Retinal pigment epithelial cell (primary cell): ENCODE measurements at regions not wholly inside any gene's neighbourhood (a gene's known extent, or its start where the extent isn't known, plus 50 kb on each side); places are given as distances from the start of the nearest gene placed in this dataset.

Experiments used
- DNase-seq: peaks from one replicate; pipeline ENCODE4 v3.0.0-alpha.2; 2010; ENCODE audit warnings: low read depth
- H3K4me3 ChIP-seq: 2 replicates; pipeline ENCODE4 v1.5.1; 2011; ENCODE audit warnings: mild to moderate bottlenecking, low read length, control low read depth, moderate library complexity
- CTCF ChIP-seq: conservative IDR thresholded peaks from 2 replicates; pipeline ENCODE4 v1.5.1; 2011; ENCODE audit warnings: low read depth, low read length, control low read depth, inconsistent platforms

GRCh38 chr2:221787561-221787960 lies 215.5 kb upstream of the EPHA4 start:
- no peak for TF ChIP-seq CTCF
- no peak overlapping the region for H3K4me3 ChIP-seq

GRCh38 chr2:221786297-221786926 lies 214.3 kb upstream of the EPHA4 start:
- DNase-seq = no peak
- no peak for TF ChIP-seq CTCF

More at GRCh38 chr2:221787561-221787960, 215.5 kb upstream of the EPHA4 start:
- DNase-seq = no peak

GRCh38 chr2:221780281-221780688 lies 208.2 kb upstream of the EPHA4 start:
- TF ChIP-seq CTCF = no peak
- DNase-seq = no peak
- H3K4me3 ChIP-seq = no peak overlapping the region

More at GRCh38 chr2:221786297-221786926, 214.3 kb upstream of the EPHA4 start:
- H3K4me3 ChIP-seq = no peak overlapping the region

- no peak for DNase-seq
- no peak for TF ChIP-seq CTCF
- H3K4me3 ChIP-seq = no peak overlapping the region
These were observed 207.5 kb upstream of the EPHA4 start for GRCh38 chr2:221779614-221780067.

GRCh38 chr2:221778025-221778424 lies 205.9 kb upstream of the EPHA4 start:
- no peak overlapping the region for H3K4me3 ChIP-seq
- no peak for TF ChIP-seq CTCF
- no peak for DNase-seq

- no peak for DNase-seq
- no peak overlapping the region for H3K4me3 ChIP-seq
- TF ChIP-seq CTCF = no peak
These were observed 205.0 kb upstream of the EPHA4 start for GRCh38 chr2:221777119-221777518.

GRCh38 chr2:221775096-221775495 lies 203.0 kb upstream of the EPHA4 start:
- DNase-seq = no peak
- TF ChIP-seq CTCF = no peak
- H3K4me3 ChIP-seq = no peak overlapping the region
